ENCODE measurements at regions not wholly inside any gene's neighbourhood (a gene's known extent, or its start where the extent isn't known, plus 50 kb on each side); places are given as distances from the start of the nearest gene placed in this dataset.

- Mint-ChIP-seq H3K9me3 (no peaks in the 10 kb centered on the region), H3K4me1 (no peaks in the 10 kb centered on the region), H3K27ac (peak overlapping the region in 1 of 2 donors; percentile 13), H3K27me3 (peaks cover 19% of the 10 kb centered on the region), H3K4me3 (no peak overlapping the region)
- ATAC-seq (no peak), DNase-seq (no peak)
Observed at GRCh38 chr4:74537459-74537858, 92.5 kb downstream of the AREG start.

DNA sequence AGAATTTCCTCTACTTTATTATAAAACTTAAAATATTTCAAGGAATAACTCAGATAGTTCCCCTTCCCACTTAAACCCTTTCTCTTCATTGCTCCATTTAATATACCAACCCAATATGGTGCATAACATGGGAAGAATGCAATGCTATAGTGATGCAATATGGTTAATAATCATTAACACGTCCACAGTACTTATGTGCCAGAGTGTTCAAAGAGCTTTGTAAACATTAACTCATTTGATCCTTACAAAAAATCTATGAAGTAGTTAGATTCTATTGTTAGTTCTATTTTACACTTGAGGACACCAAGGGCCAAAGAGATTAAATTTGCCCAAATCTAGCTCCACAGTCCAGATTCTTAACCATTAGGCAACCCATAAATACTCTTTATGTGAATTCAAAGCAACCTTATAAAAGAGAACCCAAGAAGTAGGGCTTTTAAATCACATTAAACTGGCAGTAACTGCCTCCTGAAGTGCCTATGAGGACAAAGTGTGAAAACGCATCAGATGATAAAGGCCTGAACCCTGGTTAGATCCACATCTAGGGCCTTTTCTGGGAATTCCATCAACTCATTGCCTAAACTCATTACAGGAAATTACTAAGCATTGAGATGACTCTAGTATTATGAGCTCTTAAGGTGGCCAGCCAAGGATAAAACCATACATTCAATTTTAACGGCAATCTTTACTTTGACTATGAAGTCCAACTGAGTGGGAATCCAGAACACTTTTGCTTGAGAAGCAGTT is 94.3 kb downstream of the AREG start:
- H3K27me3 Mint-ChIP-seq = peaks cover 16% of the 10 kb centered on the region
- ATAC-seq = no peak
- DNase-seq = no peak

GRCh38 chr4:74540193-74540592 is 95.3 kb downstream of the AREG start:
- no peaks in the 10 kb centered on the region for H3K9me3 Mint-ChIP-seq
- no peak overlapping the region for H3K4me3 Mint-ChIP-seq
- ATAC-seq = no peak
- H3K27ac Mint-ChIP-seq = no peak overlapping the region
- H3K27me3 Mint-ChIP-seq = peaks cover 16% of the 10 kb centered on the region
- DNase-seq = no peak
- no peaks in the 10 kb centered on the region for H3K4me1 Mint-ChIP-seq

More for the DNA sequence above, 94.3 kb downstream of the AREG start:
- Mint-ChIP-seq H3K27ac (no peak overlapping the region), H3K4me3 (no peak overlapping the region), H3K4me1 (no peaks in the 10 kb centered on the region), H3K9me3 (no peaks in the 10 kb centered on the region)

DNA sequence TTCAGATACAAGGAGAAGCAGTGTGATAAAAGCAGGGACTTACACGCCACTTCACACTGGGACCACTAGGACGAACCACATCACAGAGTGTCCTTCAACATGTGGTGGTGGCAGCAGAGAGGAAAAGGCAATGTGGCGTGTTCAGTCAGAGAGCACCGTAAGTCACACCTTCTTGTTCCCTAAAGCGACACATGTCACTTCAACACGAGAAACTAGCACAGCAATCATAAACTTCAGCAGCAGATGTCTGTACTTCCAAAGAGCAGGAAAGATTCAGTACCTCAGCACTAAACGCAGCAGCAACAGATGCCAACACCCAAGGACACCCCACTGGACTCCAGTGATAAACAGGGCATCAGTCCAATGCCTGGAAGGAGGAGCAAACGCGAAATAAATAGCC is 96.7 kb downstream of the AREG start:
- no peak overlapping the region for H3K4me3 Mint-ChIP-seq
- no peaks in the 10 kb centered on the region for H3K9me3 Mint-ChIP-seq
- no peaks in the 10 kb centered on the region for H3K4me1 Mint-ChIP-seq
- peaks cover 16% of the 10 kb centered on the region for H3K27me3 Mint-ChIP-seq
- DNase-seq (no peak), ATAC-seq (peak; percentile 15)
- H3K27ac Mint-ChIP-seq = no peak overlapping the region

- H3K4me3 Mint-ChIP-seq = no peak overlapping the region
- ATAC-seq = peak; percentile 42
- DNase-seq = no peak
- H3K4me1 Mint-ChIP-seq = no peaks in the 10 kb centered on the region
- H3K27ac Mint-ChIP-seq = no peak overlapping the region
- H3K9me3 Mint-ChIP-seq = no peaks in the 10 kb centered on the region
- H3K27me3 Mint-ChIP-seq = peaks cover 8% of the 10 kb centered on the region
Observed at GRCh38 chr4:74543231-74543781, 98.4 kb downstream of the AREG start.

GRCh38 chr4:74543983-74544382 is 99.0 kb downstream of the AREG start:
- Mint-ChIP-seq H3K4me1 (no peaks in the 10 kb centered on the region), H3K4me3 (no peak overlapping the region), H3K9me3 (no peaks in the 10 kb centered on the region), H3K27ac (no peak overlapping the region), H3K27me3 (peaks cover 8% of the 10 kb centered on the region)
- no peak for DNase-seq
- ATAC-seq = no peak

GRCh38 chr4:74544655-74545361 is 99.9 kb downstream of the AREG start:
- Mint-ChIP-seq H3K4me1 (no peaks in the 10 kb centered on the region), H3K27me3 (peaks cover 8% of the 10 kb centered on the region), H3K27ac (no peak overlapping the region), H3K9me3 (no peaks in the 10 kb centered on the region), H3K4me3 (no peak overlapping the region)
- no peak for ATAC-seq
- DNase-seq = no peak

DNA sequence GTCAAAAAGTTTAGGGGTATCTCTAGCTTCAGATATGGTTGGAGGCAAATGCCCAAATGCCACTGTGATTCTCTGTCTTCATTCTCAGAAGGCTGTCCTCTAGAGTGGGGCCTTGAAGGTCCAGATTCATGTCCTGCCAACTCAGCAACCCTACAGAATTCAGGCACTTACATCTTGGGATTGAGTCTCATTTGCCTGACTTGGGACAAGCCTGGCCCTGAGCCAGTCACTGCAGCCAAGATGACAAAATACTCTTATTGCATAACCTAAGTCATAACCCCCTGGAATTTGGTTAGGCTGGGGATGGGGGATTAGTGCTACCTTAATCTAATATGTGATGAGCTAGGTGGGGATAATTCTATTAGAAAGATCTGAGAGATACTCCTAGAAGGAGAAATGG is 100.5 kb downstream of the AREG start:
- Mint-ChIP-seq H3K4me1 (no peaks in the 10 kb centered on the region), H3K4me3 (no peak overlapping the region), H3K27ac (no peak overlapping the region), H3K9me3 (no peaks in the 10 kb centered on the region), H3K27me3 (peaks cover 8% of the 10 kb centered on the region)
- ATAC-seq (no peak), DNase-seq (no peak)

DNA sequence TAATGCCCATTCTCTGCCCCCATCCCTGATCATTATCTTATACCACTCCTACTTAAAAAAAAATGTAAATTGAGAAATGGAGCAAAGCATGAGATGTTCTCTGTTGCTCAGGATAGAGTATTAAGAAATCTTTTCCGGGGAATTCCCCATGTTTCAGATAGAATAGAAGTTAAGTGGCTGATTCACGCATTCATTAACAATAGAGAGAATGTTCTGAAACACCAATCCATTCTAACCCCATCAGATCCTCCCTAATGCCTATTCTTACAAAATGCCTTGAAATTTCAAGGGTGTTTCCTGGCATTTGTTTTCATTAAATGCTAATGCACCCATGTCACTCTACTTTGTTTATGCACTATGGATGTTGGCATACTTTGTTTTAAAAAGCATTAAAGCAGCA is 101.1 kb downstream of the AREG start:
- Mint-ChIP-seq H3K4me1 (no peaks in the 10 kb centered on the region), H3K4me3 (no peak overlapping the region), H3K9me3 (no peaks in the 10 kb centered on the region), H3K27ac (no peak overlapping the region), H3K27me3 (peaks cover 8% of the 10 kb centered on the region)
- ATAC-seq (no peak), DNase-seq (no peak)

GRCh38 chr4:74547042-74547441 is 102.1 kb downstream of the AREG start:
- H3K4me1 Mint-ChIP-seq = no peaks in the 10 kb centered on the region
- no peak for DNase-seq
- H3K9me3 Mint-ChIP-seq = no peaks in the 10 kb centered on the region
- no peaks in the 10 kb centered on the region for H3K27me3 Mint-ChIP-seq
- no peak for ATAC-seq
- no peak overlapping the region for H3K27ac Mint-ChIP-seq
- no peak overlapping the region for H3K4me3 Mint-ChIP-seq

GRCh38 chr4:74548561-74548960 is 103.6 kb downstream of the AREG start:
- H3K27me3 Mint-ChIP-seq = no peaks in the 10 kb centered on the region
- no peak for DNase-seq
- no peak overlapping the region for H3K27ac Mint-ChIP-seq
- H3K9me3 Mint-ChIP-seq = no peaks in the 10 kb centered on the region
- no peaks in the 10 kb centered on the region for H3K4me1 Mint-ChIP-seq
- H3K4me3 Mint-ChIP-seq = no peak overlapping the region
- no peak for ATAC-seq

GRCh38 chr4:74549936-74550335 is 105.0 kb downstream of the AREG start:
- no peaks in the 10 kb centered on the region for H3K4me1 Mint-ChIP-seq
- H3K4me3 Mint-ChIP-seq = no peak overlapping the region
- DNase-seq (no peak), ATAC-seq (no peak)
- no peak overlapping the region for H3K27ac Mint-ChIP-seq
- no peaks in the 10 kb centered on the region for H3K27me3 Mint-ChIP-seq
- no peaks in the 10 kb centered on the region for H3K9me3 Mint-ChIP-seq

DNA sequence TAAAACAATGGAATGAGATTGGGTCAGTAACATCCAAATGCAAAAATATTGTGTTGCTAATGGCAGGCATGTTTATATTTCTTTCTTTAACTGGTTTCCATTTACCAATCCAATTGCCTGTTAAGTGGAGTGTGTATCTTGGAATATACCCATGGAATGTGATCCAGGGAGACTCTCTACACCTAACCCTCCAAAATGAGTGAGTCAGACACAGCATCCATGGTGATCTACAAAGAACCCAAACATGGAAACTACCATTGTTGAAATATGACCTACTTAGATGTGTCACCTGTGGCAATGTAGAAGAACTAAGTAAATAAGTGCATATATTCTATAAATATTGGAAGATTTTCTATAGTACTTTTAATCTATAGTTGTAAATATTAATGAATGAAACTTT is 110.3 kb downstream of the AREG start:
- Mint-ChIP-seq H3K27ac (no peak overlapping the region), H3K4me3 (no peak overlapping the region), H3K27me3 (no peaks in the 10 kb centered on the region), H3K9me3 (peaks cover 0 to 5% of the 10 kb centered on the region in 2 donors), H3K4me1 (no peaks in the 10 kb centered on the region)
- DNase-seq (no peak), ATAC-seq (no peak)

- no peak overlapping the region for H3K4me3 Mint-ChIP-seq
Observed at GRCh38 chr4:74555843-74556242, 110.9 kb downstream of the AREG start.

DNA sequence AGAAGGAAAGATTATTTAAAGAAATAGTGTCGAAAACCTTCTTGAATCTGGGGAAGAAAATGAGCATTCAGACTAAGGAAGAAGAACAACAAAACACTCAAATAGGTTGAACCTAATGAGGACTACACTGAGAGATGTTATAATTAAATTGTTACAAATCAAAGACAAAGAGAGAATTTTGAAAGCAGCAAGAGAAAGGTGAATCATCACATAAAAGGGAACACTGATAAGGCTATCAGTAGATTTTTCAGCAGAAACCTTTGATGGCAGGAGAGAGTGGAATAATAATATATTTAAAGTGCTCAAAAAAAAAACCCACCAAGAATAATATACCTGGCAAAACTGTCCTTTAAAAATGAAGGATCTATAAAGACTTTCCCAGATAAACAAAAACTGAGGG is 114.9 kb downstream of the AREG start:
- H3K4me1 Mint-ChIP-seq = no peaks in the 10 kb centered on the region
- H3K27ac Mint-ChIP-seq = no peak overlapping the region
- H3K4me3 Mint-ChIP-seq = no peak overlapping the region
- ATAC-seq (no peak), DNase-seq (no peak)
- peaks cover 12% of the 10 kb centered on the region in 2 donors for H3K9me3 Mint-ChIP-seq
- no peaks in the 10 kb centered on the region for H3K27me3 Mint-ChIP-seq

More at GRCh38 chr4:74555843-74556242, 110.9 kb downstream of the AREG start:
- H3K4me1 Mint-ChIP-seq = no peaks in the 10 kb centered on the region
- H3K27ac Mint-ChIP-seq = no peak overlapping the region
- H3K27me3 Mint-ChIP-seq = no peaks in the 10 kb centered on the region
- no peak for ATAC-seq
- H3K9me3 Mint-ChIP-seq = peaks cover 0 to 5% of the 10 kb centered on the region in 2 donors
- DNase-seq = no peak

DNA sequence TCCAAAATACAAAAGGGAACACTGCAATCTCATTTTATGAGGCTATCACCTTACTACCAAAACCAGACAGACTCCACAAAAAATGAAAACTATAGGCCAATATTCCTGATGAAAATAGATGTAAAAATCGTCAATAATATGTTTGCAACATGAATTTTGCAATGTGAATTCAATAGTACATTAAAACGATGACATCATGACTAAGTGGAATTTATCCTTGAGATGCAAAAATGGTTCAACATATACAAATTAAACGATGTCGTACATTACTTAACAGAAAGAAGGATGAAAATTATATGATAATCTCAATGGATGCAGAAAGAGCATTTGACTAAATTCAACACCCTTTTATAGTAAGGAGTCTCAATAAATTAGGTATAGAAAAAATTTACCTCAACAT is 123.0 kb downstream of the AREG start:
- Mint-ChIP-seq H3K9me3 (peaks cover 12 to 15% of the 10 kb centered on the region in 2 donors), H3K4me3 (no peak overlapping the region), H3K4me1 (no peaks in the 10 kb centered on the region), H3K27ac (no peak overlapping the region), H3K27me3 (no peaks in the 10 kb centered on the region)
- DNase-seq (no peak), ATAC-seq (no peak)
